SK-N-SH treated with all-trans-retinoic acid at 6 μM for 48 hours (cell line): ENCODE measurements at regions not wholly inside any gene's neighbourhood (a gene's known extent, or its start where the extent isn't known, plus 50 kb on each side); places are given as distances from the start of the nearest gene placed in this dataset.

Experiments
- ATAC-seq: fragments of 200-7000 bp; cut with Tn5 transposase; 3 replicates; pipeline ENCODE4 v1.9.1; 2020; ENCODE audit warnings: mild to moderate bottlenecking, moderate library complexity
- ARNTL ChIP-seq: fragments of 450-650 bp; formaldehyde crosslinking; IDR thresholded peaks from 2 replicates; pipeline ENCODE4 v1.5.0; 2020; ENCODE audit warnings: low read depth, mild to moderate bottlenecking, moderate library complexity, borderline replicate concordance
- BACH2 ChIP-seq: fragments of 250-450 bp; sonication (Bioruptor Pico); IDR thresholded peaks from 2 replicates; pipeline ENCODE4 v1.9.0; 2021; ENCODE audit warnings: mild to moderate bottlenecking, borderline replicate concordance
- CSRNP3 ChIP-seq: fragments of 250-450 bp; sonication (Bioruptor Pico); IDR thresholded peaks from 2 replicates; pipeline ENCODE4 v1.5.1; 2021; ENCODE audit warnings: mild to moderate bottlenecking, moderate library complexity
- ESRRG ChIP-seq: fragments of 250-450 bp; sonication (Bioruptor Pico); IDR thresholded peaks from 2 replicates; pipeline ENCODE4 v1.6.1; 2021; ENCODE audit warnings: mild to moderate bottlenecking
- GLIS3 ChIP-seq: fragments of 250-450 bp; sonication (Bioruptor Pico); IDR thresholded peaks from 2 replicates; pipeline ENCODE4 v1.5.0; 2020; ENCODE audit warnings: mild to moderate bottlenecking, moderate library complexity
- ISL1 ChIP-seq: fragments of 250-450 bp; sonication (Bioruptor Pico); IDR thresholded peaks from 2 replicates; pipeline ENCODE4 v2.1.2; 2022; ENCODE audit warnings: mild to moderate bottlenecking, moderate library complexity
- OSR1 ChIP-seq: fragments of 250-450 bp; sonication (Bioruptor Pico); IDR thresholded peaks from 2 replicates; pipeline ENCODE4 v1.8.0; 2022; ENCODE audit warnings: moderate library complexity, mild to moderate bottlenecking, inconsistent platforms
- POU6F1 ChIP-seq: fragments of 250-450 bp; sonication (Bioruptor Pico); IDR thresholded peaks from 2 replicates; pipeline ENCODE4 v1.8.0; 2021; ENCODE audit warnings: low read depth, mild to moderate bottlenecking, moderate library complexity, borderline replicate concordance
- PPARA ChIP-seq: fragments of 250-450 bp; sonication (Bioruptor Pico); IDR thresholded peaks from 2 replicates; pipeline ENCODE4 v1.5.0; 2020; ENCODE audit warnings: mild to moderate bottlenecking, borderline replicate concordance
- SNAI2 ChIP-seq: fragments of 250-450 bp; sonication (Bioruptor Pico); IDR thresholded peaks from 2 replicates; pipeline ENCODE4 v1.5.0; 2020; ENCODE audit warnings: mild to moderate bottlenecking, moderate library complexity
- TCF4 ChIP-seq: fragments of 250-450 bp; sonication (Bioruptor Pico); IDR thresholded peaks from 2 replicates; pipeline ENCODE4 v1.8.0; 2021; ENCODE audit warnings: mild to moderate bottlenecking, moderate library complexity, borderline replicate concordance
- TOX ChIP-seq: fragments of 250-450 bp; sonication (Bioruptor Pico); IDR thresholded peaks from 2 replicates; pipeline ENCODE4 v1.8.0; 2021; ENCODE audit warnings: mild to moderate bottlenecking, moderate library complexity, borderline replicate concordance
- TSHZ2 ChIP-seq: fragments of 250-450 bp; sonication (Bioruptor Pico); IDR thresholded peaks from 2 replicates; pipeline ENCODE4 v1.5.0; 2020; ENCODE audit warnings: mild to moderate bottlenecking, moderate library complexity
- ZFP3 ChIP-seq: fragments of 250-450 bp; sonication (Bioruptor Pico); IDR thresholded peaks from 2 replicates; pipeline ENCODE4 v1.5.0; 2020; ENCODE audit warnings: mild to moderate bottlenecking, moderate library complexity
- ZFP30 ChIP-seq: fragments of 450-650 bp; formaldehyde crosslinking; IDR thresholded peaks from 2 replicates; pipeline ENCODE4 v1.5.0; 2022; ENCODE audit warnings: mild to moderate bottlenecking, moderate library complexity
- ZNF70 ChIP-seq: fragments of 450-650 bp; formaldehyde crosslinking; IDR thresholded peaks from 2 replicates; pipeline ENCODE4 v1.5.0; 2020; ENCODE audit warnings: mild to moderate bottlenecking, moderate library complexity
- ZNF8 ChIP-seq: fragments of 450-650 bp; formaldehyde crosslinking; IDR thresholded peaks from 2 replicates; pipeline ENCODE4 v1.5.0; 2020; ENCODE audit warnings: mild to moderate bottlenecking, moderate library complexity

GRCh38 chr9:95581900-95582299, 65.1 kb upstream of the PTCH1 start (continued):
- TF ChIP-seq POU6F1 (CRISPR knock-in tag), result no peak

GRCh38 chr9:95580812-95581761, 64.3 kb upstream of the PTCH1 start:
- TF ChIP-seq GLIS3 (CRISPR knock-in tag) (peak; percentile 65; the same call in 1 of the 2 replicates), ZNF70 (CRISPR knock-in tag) (peak; percentile 46; the same call in 1 of the 2 replicates), PPARA (no peak), ISL1 (peak; percentile 80), ZNF8 (CRISPR knock-in tag) (peak; percentile 70), TOX (CRISPR knock-in tag) (no peak), CSRNP3 (CRISPR knock-in tag) (peak; percentile 89), BACH2 (CRISPR knock-in tag) (0 out of 2 replicates have a peak, but pooled peaks have one; percentile 30), TSHZ2 (peak; percentile 96), TCF4 (peak; percentile 99), SNAI2 (CRISPR knock-in tag) (peak; percentile 75; the same call in 1 of the 2 replicates), ESRRG (CRISPR knock-in tag) (peak; percentile 61; the same call in 1 of the 2 replicates), POU6F1 (CRISPR knock-in tag) (no peak)
- peak; percentile 63; the same call in 2 of the 3 replicates for ATAC-seq

GRCh38 chr9:95574866-95575553, 58.2 kb upstream of the PTCH1 start:
- ATAC-seq, result no peak
- TF ChIP-seq BACH2 (CRISPR knock-in tag) (no peak), ESRRG (CRISPR knock-in tag) (no peak), ZFP3 (CRISPR knock-in tag) (no peak), OSR1 (CRISPR knock-in tag) (no peak), CSRNP3 (CRISPR knock-in tag) (no peak), ARNTL (CRISPR knock-in tag) (no peak), ZFP30 (CRISPR knock-in tag) (no peak), ZNF8 (CRISPR knock-in tag) (no peak)
